BJ (cell line): ENCODE measurements at regions not wholly inside any gene's neighbourhood (a gene's known extent, or its start where the extent isn't known, plus 50 kb on each side); places are given as distances from the start of the nearest gene placed in this dataset.
"Not testable (repeated sequence)": the region's sequence is repeated elsewhere in the genome, so short reads cannot be mapped to it uniquely, and the experiment has no call there.

Source experiments
- CTCF ChIA-PET: fragments of 350-600 bp; formaldehyde crosslinking; extraction: SDS; loops from one replicate; lab custom pipeline; 2021; ENCODE audit warnings: antibody characterized with exemption, inconsistent platforms; lab: Yijun Ruan, JAX
- POLR2A ChIA-PET: fragments of 300-600 bp; sonication (Branson Sonifier 250); formaldehyde crosslinking; extraction: SDS; loops from one replicate; lab custom pipeline; 2021; ENCODE audit warnings: antibody characterized with exemption; lab: Charles Lee
- DNase-seq: peaks from one replicate; pipeline ENCODE4 v3.0.0-alpha.2; 2011; ENCODE audit warnings: low read depth
- H3K27me3 ChIP-seq: 2 replicates; pipeline ENCODE4 v1.6.0; 2011; ENCODE audit warnings: low read length; ENCODE audit not compliant: control insufficient read depth, insufficient read depth
- H3K36me3 ChIP-seq: 2 replicates; pipeline ENCODE4 v1.5.1; 2011; ENCODE audit warnings: low read length; ENCODE audit not compliant: control insufficient read depth, insufficient read depth
- H3K4me3 ChIP-seq: 2 replicates; pipeline ENCODE4 v1.5.1; 2011; ENCODE audit warnings: low read depth, mild to moderate bottlenecking, control low read depth, low read length
- TF ChIP-seq, protein P1 (sequence below): IDR thresholded peaks from 2 replicates; pipeline ENCODE4 v1.5.1; 2011; ENCODE audit warnings: low read depth, mild to moderate bottlenecking, control low read depth, inconsistent platforms, low read length, moderate library complexity; ENCODE audit not compliant: insufficient read depth

GRCh38 chr5:25301836-25302235 is 657.1 kb upstream of the CDH10 start:
- POLR2A ChIA-PET = no interaction called here
- H3K4me3 ChIP-seq = no peak overlapping the region
- CTCF ChIA-PET = no interaction called here
- no peaks in the 10 kb centered on the region for H3K36me3 ChIP-seq
- no peaks in the 10 kb centered on the region for H3K27me3 ChIP-seq
- DNase-seq = no peak
- TF ChIP-seq, protein P1, sequence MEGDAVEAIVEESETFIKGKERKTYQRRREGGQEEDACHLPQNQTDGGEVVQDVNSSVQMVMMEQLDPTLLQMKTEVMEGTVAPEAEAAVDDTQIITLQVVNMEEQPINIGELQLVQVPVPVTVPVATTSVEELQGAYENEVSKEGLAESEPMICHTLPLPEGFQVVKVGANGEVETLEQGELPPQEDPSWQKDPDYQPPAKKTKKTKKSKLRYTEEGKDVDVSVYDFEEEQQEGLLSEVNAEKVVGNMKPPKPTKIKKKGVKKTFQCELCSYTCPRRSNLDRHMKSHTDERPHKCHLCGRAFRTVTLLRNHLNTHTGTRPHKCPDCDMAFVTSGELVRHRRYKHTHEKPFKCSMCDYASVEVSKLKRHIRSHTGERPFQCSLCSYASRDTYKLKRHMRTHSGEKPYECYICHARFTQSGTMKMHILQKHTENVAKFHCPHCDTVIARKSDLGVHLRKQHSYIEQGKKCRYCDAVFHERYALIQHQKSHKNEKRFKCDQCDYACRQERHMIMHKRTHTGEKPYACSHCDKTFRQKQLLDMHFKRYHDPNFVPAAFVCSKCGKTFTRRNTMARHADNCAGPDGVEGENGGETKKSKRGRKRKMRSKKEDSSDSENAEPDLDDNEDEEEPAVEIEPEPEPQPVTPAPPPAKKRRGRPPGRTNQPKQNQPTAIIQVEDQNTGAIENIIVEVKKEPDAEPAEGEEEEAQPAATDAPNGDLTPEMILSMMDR = no peak

GRCh38 chr5:25295067-25295466 is 650.3 kb upstream of the CDH10 start:
- TF ChIP-seq, protein P1 = no peak
- CTCF ChIA-PET = no interaction called here
- Histone ChIP-seq H3K4me3 (no peak overlapping the region), H3K36me3 (no peaks in the 10 kb centered on the region), H3K27me3 (no peaks in the 10 kb centered on the region)
- POLR2A ChIA-PET = no interaction called here
- no peak for DNase-seq

DNA sequence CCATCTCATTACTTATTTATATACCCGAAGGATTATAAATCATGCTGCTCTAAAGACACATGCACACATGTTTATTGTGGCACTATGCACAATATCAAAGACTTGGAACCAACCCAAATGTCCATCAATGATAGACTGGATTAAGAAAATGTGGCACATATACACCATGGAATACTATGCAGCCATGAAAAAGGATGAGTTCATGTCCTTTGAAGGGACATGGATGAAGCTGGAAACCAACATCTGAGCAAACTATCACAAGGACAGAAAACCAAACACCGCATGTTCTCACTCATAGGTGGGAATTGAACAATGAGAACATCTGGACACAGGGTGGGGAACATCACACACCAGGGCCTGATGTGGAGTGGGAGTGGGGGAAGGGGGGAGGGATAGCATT is 645.0 kb upstream of the CDH10 start:
- DNase-seq, H3K36me3 ChIP-seq, POLR2A ChIA-PET, CTCF ChIA-PET, H3K4me3 ChIP-seq, H3K27me3 ChIP-seq: not testable (repeated sequence)

- Histone ChIP-seq H3K27me3 (no peaks in the 10 kb centered on the region), H3K4me3 (no peak overlapping the region), H3K36me3 (no peaks in the 10 kb centered on the region)
- DNase-seq = no peak
- TF ChIP-seq, protein P1 = no peak
- POLR2A ChIA-PET = no interaction called here
- CTCF ChIA-PET = no interaction called here
Measured at GRCh38 chr5:25286319-25286718, 641.5 kb upstream of the CDH10 start.

- Histone ChIP-seq H3K36me3 (no peaks in the 10 kb centered on the region), H3K4me3 (no peak overlapping the region), H3K27me3 (no peaks in the 10 kb centered on the region)
- TF ChIP-seq, protein P1 = no peak
- POLR2A ChIA-PET = no interaction called here
- CTCF ChIA-PET = no interaction called here
- no peak for DNase-seq
Measured at GRCh38 chr5:25285136-25285535, 640.4 kb upstream of the CDH10 start.

- H3K36me3 ChIP-seq, DNase-seq, H3K27me3 ChIP-seq, H3K4me3 ChIP-seq, CTCF ChIA-PET, POLR2A ChIA-PET: not testable (repeated sequence)
Measured at GRCh38 chr5:25263507-25263906, 618.7 kb upstream of the CDH10 start.
